ENCODE measurements at regions not wholly inside any gene's neighbourhood (a gene's known extent, or its start where the extent isn't known, plus 50 kb on each side); places are given as distances from the start of the nearest gene placed in this dataset.

DNA sequence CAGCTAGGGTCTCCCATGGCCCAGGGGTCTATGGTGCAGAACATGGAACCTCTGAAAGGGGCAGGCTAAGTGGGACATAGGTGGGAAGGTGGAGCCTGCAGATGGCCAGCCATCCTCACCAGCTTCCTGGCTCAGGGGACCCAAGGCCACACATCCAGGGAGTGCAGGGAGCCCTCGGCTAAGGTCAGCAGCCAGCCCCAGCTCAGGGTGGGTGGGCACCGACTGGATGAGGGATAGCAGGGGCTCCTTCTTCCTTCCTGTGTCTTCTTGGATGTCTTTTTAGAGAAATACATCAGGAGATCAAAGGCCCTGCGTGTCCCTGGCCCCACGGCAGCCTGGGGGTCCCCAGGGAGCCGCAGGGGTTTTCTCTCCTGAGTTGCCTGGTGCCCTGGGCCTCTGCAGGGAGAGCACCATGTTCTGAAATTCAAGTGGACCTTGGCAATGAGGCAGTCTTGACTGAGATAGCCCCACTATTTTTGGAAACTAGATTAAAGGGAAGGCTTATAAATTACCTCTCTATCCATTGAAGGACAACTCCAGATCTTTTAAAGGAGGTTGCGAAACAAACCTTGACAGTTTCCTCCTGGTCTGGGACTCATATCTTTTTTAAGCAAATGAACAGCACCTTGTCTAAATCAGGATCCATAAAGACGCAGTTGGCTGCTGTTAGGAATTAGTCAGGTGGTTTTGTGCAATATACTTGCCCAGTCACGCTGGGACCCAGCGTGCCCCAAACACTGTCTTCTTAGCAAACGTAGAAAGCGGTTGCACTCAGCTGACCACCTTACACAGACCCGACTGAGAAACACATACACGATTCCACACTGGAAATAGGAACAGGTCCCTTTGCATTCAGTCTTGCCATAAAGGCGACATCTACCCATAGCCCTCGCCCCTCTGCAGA, 242.3 kb downstream of the TOMM20 start:
- H3K4me1 ChIP-seq (ENCODE audit: insufficient read depth, low read length, severe bottlenecking): peaks cover 8% of the 10 kb centered on the region
- H3K9me3 ChIP-seq (ENCODE audit: low read length): no peaks in the 10 kb centered on the region
- no peaks in the 10 kb centered on the region for H3K36me3 ChIP-seq (ENCODE audit: insufficient read depth, low read length)
- no peaks in the 10 kb centered on the region for H3K9me2 ChIP-seq (ENCODE audit: low read depth, low read length)
- H3K27ac ChIP-seq (ENCODE audit: low read depth, low read length, poor library complexity, severe bottlenecking): no peak overlapping the region
- no peak overlapping the region for H3K9ac ChIP-seq (ENCODE audit: low read length)
- H3K4me3 ChIP-seq (ENCODE audit: low read depth, low read length, poor library complexity, severe bottlenecking): no peak overlapping the region
- H3K79me2 ChIP-seq (ENCODE audit: insufficient read depth, low read length): no peaks in the 10 kb centered on the region
- no peaks in the 10 kb centered on the region for H4K20me1 ChIP-seq (ENCODE audit: insufficient read depth, low read length)
- H2AFZ ChIP-seq (ENCODE audit: low read length): no peak overlapping the region
- H3F3A ChIP-seq (ENCODE audit: insufficient read depth, low read length): no peaks in the 10 kb centered on the region
- H3K27me3 ChIP-seq (ENCODE audit: insufficient read depth, low read length): no peaks in the 10 kb centered on the region; the same call in 1 of the 2 replicates
- TF ChIP-seq, protein P1, sequence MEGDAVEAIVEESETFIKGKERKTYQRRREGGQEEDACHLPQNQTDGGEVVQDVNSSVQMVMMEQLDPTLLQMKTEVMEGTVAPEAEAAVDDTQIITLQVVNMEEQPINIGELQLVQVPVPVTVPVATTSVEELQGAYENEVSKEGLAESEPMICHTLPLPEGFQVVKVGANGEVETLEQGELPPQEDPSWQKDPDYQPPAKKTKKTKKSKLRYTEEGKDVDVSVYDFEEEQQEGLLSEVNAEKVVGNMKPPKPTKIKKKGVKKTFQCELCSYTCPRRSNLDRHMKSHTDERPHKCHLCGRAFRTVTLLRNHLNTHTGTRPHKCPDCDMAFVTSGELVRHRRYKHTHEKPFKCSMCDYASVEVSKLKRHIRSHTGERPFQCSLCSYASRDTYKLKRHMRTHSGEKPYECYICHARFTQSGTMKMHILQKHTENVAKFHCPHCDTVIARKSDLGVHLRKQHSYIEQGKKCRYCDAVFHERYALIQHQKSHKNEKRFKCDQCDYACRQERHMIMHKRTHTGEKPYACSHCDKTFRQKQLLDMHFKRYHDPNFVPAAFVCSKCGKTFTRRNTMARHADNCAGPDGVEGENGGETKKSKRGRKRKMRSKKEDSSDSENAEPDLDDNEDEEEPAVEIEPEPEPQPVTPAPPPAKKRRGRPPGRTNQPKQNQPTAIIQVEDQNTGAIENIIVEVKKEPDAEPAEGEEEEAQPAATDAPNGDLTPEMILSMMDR (IDR thresholded peaks at IDR 0.05; ENCODE audit: low read length): no peak
- no peak for TF ChIP-seq EZH2 (IDR thresholded peaks at IDR 0.05; ENCODE audit: borderline replicate concordance, low read length)
- H3K4me2 ChIP-seq (ENCODE audit: low read length): no peak overlapping the region

DNA sequence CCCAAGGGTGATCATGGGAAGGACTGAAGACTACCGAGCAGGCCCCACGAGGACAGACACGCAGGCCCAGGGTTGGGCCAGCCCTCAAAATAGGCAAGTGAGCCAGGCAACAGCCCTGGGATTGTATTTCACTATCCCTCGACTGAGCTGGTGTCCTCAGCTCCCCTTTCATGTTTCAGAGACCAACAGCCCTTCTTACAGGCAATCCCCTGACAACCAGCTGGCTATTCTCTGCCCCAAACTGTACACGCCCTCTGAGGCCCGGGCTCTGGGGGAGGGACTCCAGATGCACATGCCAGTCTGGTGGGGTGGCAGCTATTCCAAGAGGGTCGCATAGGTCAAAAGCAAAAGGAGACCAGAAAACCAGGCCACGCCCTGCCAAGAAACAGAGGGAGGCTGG, 243.0 kb downstream of the TOMM20 start:
- no peaks in the 10 kb centered on the region for H3K79me2 ChIP-seq (ENCODE audit: insufficient read depth, low read length)
- no peak overlapping the region for H3K4me3 ChIP-seq (ENCODE audit: low read depth, low read length, poor library complexity, severe bottlenecking)
- H3K4me2 ChIP-seq (ENCODE audit: low read length): no peak overlapping the region
- no peaks in the 10 kb centered on the region for H3K27me3 ChIP-seq (ENCODE audit: insufficient read depth, low read length)
- H3K27ac ChIP-seq (ENCODE audit: low read depth, low read length, poor library complexity, severe bottlenecking): no peak overlapping the region
- peaks cover 13% of the 10 kb centered on the region for H3K4me1 ChIP-seq (ENCODE audit: insufficient read depth, low read length, severe bottlenecking)
- no peaks in the 10 kb centered on the region for H3K36me3 ChIP-seq (ENCODE audit: insufficient read depth, low read length)
- no peak for TF ChIP-seq EZH2 (IDR thresholded peaks at IDR 0.05; ENCODE audit: borderline replicate concordance, low read length)
- TF ChIP-seq, protein P1 (IDR thresholded peaks at IDR 0.05; ENCODE audit: low read length): no peak
- H3K9me2 ChIP-seq (ENCODE audit: low read depth, low read length): no peaks in the 10 kb centered on the region
- no peak overlapping the region for H2AFZ ChIP-seq (ENCODE audit: low read length)
- H3F3A ChIP-seq (ENCODE audit: insufficient read depth, low read length): no peaks in the 10 kb centered on the region
- H3K9me3 ChIP-seq (ENCODE audit: low read length): no peaks in the 10 kb centered on the region
- no peak overlapping the region for H3K9ac ChIP-seq (ENCODE audit: low read length)
- H4K20me1 ChIP-seq (ENCODE audit: insufficient read depth, low read length): no peaks in the 10 kb centered on the region

DNA sequence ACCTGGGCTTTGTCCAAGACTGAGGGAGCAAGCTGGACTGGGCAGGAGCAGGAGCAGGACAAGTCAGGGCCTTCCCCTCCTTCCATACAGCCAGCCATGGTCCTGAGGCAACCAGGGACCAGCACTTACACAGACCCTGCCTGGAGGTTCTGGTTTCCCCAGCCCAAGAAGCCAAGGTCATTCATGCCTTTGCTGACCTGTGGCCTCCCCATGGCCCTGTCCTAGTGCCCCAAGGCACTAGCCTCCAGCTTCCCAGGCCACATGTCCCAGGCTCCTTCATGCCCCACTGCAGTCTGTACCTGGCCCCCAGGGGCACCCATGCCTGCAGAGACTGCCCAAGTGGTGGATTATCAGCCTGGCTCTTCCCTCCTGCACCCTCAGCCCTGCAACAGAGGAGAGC, 243.9 kb downstream of the TOMM20 start:
- TF ChIP-seq, protein P1 (IDR thresholded peaks at IDR 0.05; ENCODE audit: low read length): no peak
- no peak for TF ChIP-seq EZH2 (IDR thresholded peaks at IDR 0.05; ENCODE audit: borderline replicate concordance, low read length)
- H3K27me3 ChIP-seq (ENCODE audit: insufficient read depth, low read length): no peaks in the 10 kb centered on the region
- H3K4me2 ChIP-seq (ENCODE audit: low read length): no peak overlapping the region
- no peak overlapping the region for H3K4me3 ChIP-seq (ENCODE audit: low read depth, low read length, poor library complexity, severe bottlenecking)
- no peaks in the 10 kb centered on the region for H3K9me3 ChIP-seq (ENCODE audit: low read length)
- H3F3A ChIP-seq (ENCODE audit: insufficient read depth, low read length): no peaks in the 10 kb centered on the region
- no peaks in the 10 kb centered on the region for H3K36me3 ChIP-seq (ENCODE audit: insufficient read depth, low read length)
- no peaks in the 10 kb centered on the region for H3K79me2 ChIP-seq (ENCODE audit: insufficient read depth, low read length)
- peaks cover 13% of the 10 kb centered on the region for H3K4me1 ChIP-seq (ENCODE audit: insufficient read depth, low read length, severe bottlenecking)
- H2AFZ ChIP-seq (ENCODE audit: low read length): no peak overlapping the region
- no peaks in the 10 kb centered on the region for H3K9me2 ChIP-seq (ENCODE audit: low read depth, low read length)
- no peaks in the 10 kb centered on the region for H4K20me1 ChIP-seq (ENCODE audit: insufficient read depth, low read length)
- no peak overlapping the region for H3K9ac ChIP-seq (ENCODE audit: low read length)
- no peak overlapping the region for H3K27ac ChIP-seq (ENCODE audit: low read depth, low read length, poor library complexity, severe bottlenecking)
